H9 (cell line): ENCODE measurements at regions not wholly inside any gene's neighbourhood (a gene's known extent, or its start where the extent isn't known, plus 50 kb on each side); places are given as distances from the start of the nearest gene placed in this dataset.

Experiments used
- DNase-seq: peaks from one replicate; pipeline ENCODE4 v3.0.0-alpha.2; 2017
- H2AFZ ChIP-seq: one replicate; pipeline ENCODE4 v1.6.1; 2013; ENCODE audit warnings: mild to moderate bottlenecking, low read length, control low read depth, moderate library complexity
- H2AK5ac ChIP-seq: 2 replicates; pipeline ENCODE4 v1.6.1; 2013; ENCODE audit warnings: low read length, control low read depth, mixed read lengths; ENCODE audit not compliant: insufficient read length
- H2BK120ac ChIP-seq: one replicate; pipeline ENCODE4 v1.6.1; 2013; ENCODE audit warnings: low read depth, mild to moderate bottlenecking, low read length, control low read depth, inconsistent platforms; ENCODE audit not compliant: poor library complexity, severe bottlenecking
- H2BK12ac ChIP-seq: 2 replicates; pipeline ENCODE4 v1.6.1; 2013; ENCODE audit warnings: low read length, control low read depth, mixed read lengths, low read depth; ENCODE audit not compliant: insufficient read length
- H2BK15ac ChIP-seq: 2 replicates; pipeline ENCODE4 v1.6.1; 2013; ENCODE audit warnings: low read depth, low read length, control low read depth
- H2BK20ac ChIP-seq: one replicate; pipeline ENCODE4 v1.6.1; 2013; ENCODE audit warnings: low read depth, mild to moderate bottlenecking, low read length, control low read depth, inconsistent platforms; ENCODE audit not compliant: poor library complexity, severe bottlenecking
- H2BK5ac ChIP-seq: 2 replicates; pipeline ENCODE4 v1.6.1; 2013; ENCODE audit warnings: low read length, control low read depth, mixed read lengths; ENCODE audit not compliant: insufficient read length
- H3K14ac ChIP-seq: 2 replicates; pipeline ENCODE4 v1.6.1; 2013; ENCODE audit warnings: low read length, control low read depth; ENCODE audit not compliant: insufficient read depth
- H3K18ac ChIP-seq: 2 replicates; pipeline ENCODE4 v1.6.1; 2013; ENCODE audit warnings: low read depth, mild to moderate bottlenecking, mixed read lengths, low read length, control low read depth; ENCODE audit not compliant: insufficient read length
- H3K23ac ChIP-seq: 2 replicates; pipeline ENCODE4 v1.6.1; 2013; ENCODE audit warnings: low read length, control low read depth, mixed read lengths, low read depth; ENCODE audit not compliant: insufficient read length
- H3K23me2 ChIP-seq: 2 replicates; pipeline ENCODE4 v1.6.1; 2013; ENCODE audit warnings: low read depth, mild to moderate bottlenecking, mixed read lengths, low read length, control low read depth; ENCODE audit not compliant: insufficient read length, poor library complexity, severe bottlenecking
- H3K27ac ChIP-seq: 2 replicates; pipeline ENCODE4 v1.5.1; 2013; ENCODE audit warnings: low read length, control low read depth, mixed read lengths, low read depth; ENCODE audit not compliant: insufficient read length
- H3K27me3 ChIP-seq: 2 replicates; pipeline ENCODE4 v1.6.1; 2013; ENCODE audit warnings: low read length, control low read depth, inconsistent platforms; ENCODE audit not compliant: insufficient read depth
- H3K4ac ChIP-seq: 2 replicates; pipeline ENCODE4 v1.6.1; 2013; ENCODE audit warnings: low read depth, mild to moderate bottlenecking, control low read depth, inconsistent platforms, low read length, moderate library complexity
- H3K4me1 ChIP-seq: 2 replicates; pipeline ENCODE4 v1.6.1; 2013; ENCODE audit warnings: low read length, control low read depth, inconsistent platforms; ENCODE audit not compliant: insufficient read depth
- H3K4me2 ChIP-seq: 2 replicates; pipeline ENCODE4 v1.6.1; 2013; ENCODE audit warnings: low read length, control low read depth, mixed read lengths; ENCODE audit not compliant: insufficient read length, insufficient read depth
- H3K56ac ChIP-seq: 2 replicates; pipeline ENCODE4 v1.6.1; 2013; ENCODE audit warnings: low read depth, mild to moderate bottlenecking, mixed read lengths, low read length, control low read depth; ENCODE audit not compliant: insufficient read length
- H3K79me1 ChIP-seq: 2 replicates; pipeline ENCODE4 v1.6.1; 2013; ENCODE audit warnings: low read depth, mild to moderate bottlenecking, moderate library complexity, low read length, control low read depth, inconsistent platforms; ENCODE audit not compliant: insufficient read depth, poor library complexity, severe bottlenecking
- H3K79me2 ChIP-seq: 2 replicates; pipeline ENCODE4 v1.6.1; 2013; ENCODE audit warnings: low read length, control low read depth, inconsistent platforms; ENCODE audit not compliant: insufficient read depth
- H3K9ac ChIP-seq: 2 replicates; pipeline ENCODE4 v1.6.1; 2013; ENCODE audit warnings: low read length, control low read depth, mixed read lengths; ENCODE audit not compliant: insufficient read length; ENCODE audit errors: extremely low read depth
- H3K9me3 ChIP-seq: one replicate; pipeline ENCODE4 v1.6.1; 2013; ENCODE audit warnings: low read depth, low read length, inconsistent platforms; ENCODE audit not compliant: control insufficient read depth
- H3T11ph ChIP-seq: one replicate; pipeline ENCODE4 v1.6.1; 2013; ENCODE audit warnings: mild to moderate bottlenecking, low read length, control low read depth, inconsistent platforms
- H4K20me1 ChIP-seq: one replicate; pipeline ENCODE4 v1.6.1; 2013; ENCODE audit not compliant: control insufficient read depth, insufficient read length, insufficient read depth
- H4K5ac ChIP-seq: 2 replicates; pipeline ENCODE4 v1.6.1; 2013; ENCODE audit warnings: low read depth, mild to moderate bottlenecking, mixed read lengths, low read length, control low read depth; ENCODE audit not compliant: insufficient read length
- H4K8ac ChIP-seq: replicated peaks from 2 replicates; pipeline ENCODE4 v1.6.1; 2013; ENCODE audit warnings: low read length, control low read depth, mixed read lengths, low read depth; ENCODE audit not compliant: insufficient read length
- H4K91ac ChIP-seq: 2 replicates; pipeline ENCODE4 v1.6.1; 2013; ENCODE audit warnings: low read depth, mild to moderate bottlenecking, moderate library complexity, mixed read lengths, low read length, control low read depth; ENCODE audit not compliant: insufficient read length
- H3K27ac Mint-ChIP-seq, 3 experiments: 2 replicates in 2 of 3; 3 replicates in 1 of 3; pipeline ENCODE4 v1.8.0; 2020 to 2021; ENCODE audit warnings: mixed read lengths in 3 of 3, mild to moderate bottlenecking in 1 of 3, moderate library complexity in 1 of 3
- H3K27me3 Mint-ChIP-seq: 2 replicates; pipeline ENCODE4 v1.8.0; 2021; ENCODE audit warnings: low read depth, mild to moderate bottlenecking, moderate library complexity, mixed read lengths
- H3K36me3 Mint-ChIP-seq, 3 experiments: 2 replicates in 2 of 3; 3 replicates in 1 of 3; pipeline ENCODE4 v1.8.0; 2020 to 2021; ENCODE audit warnings: low read depth in 3 of 3, mixed read lengths in 3 of 3; ENCODE audit not compliant: insufficient read depth in 1 of 3
- H3K4me1 Mint-ChIP-seq, 2 experiments: 2 replicates each; pipeline ENCODE4 v1.8.0; 2020; ENCODE audit warnings: mixed read lengths in 2 of 2
- H3K4me3 Mint-ChIP-seq, 2 experiments: 2 replicates in 1 of 2; 3 replicates in 1 of 2; pipeline ENCODE4 v1.8.0; 2020 to 2021; ENCODE audit warnings: mild to moderate bottlenecking in 2 of 2, mixed read lengths in 2 of 2, moderate library complexity in 1 of 2
- H3K9me3 Mint-ChIP-seq, 2 experiments: 2 replicates in 1 of 2; 3 replicates in 1 of 2; pipeline ENCODE4 v1.8.0; 2020; ENCODE audit warnings: mild to moderate bottlenecking in 2 of 2, mixed read lengths in 2 of 2, moderate library complexity in 1 of 2
- WGBS: extraction: QIAGEN DNeasy Blood & Tissue Kit; methylation state at CpG from one replicate; pipeline ENCODE4 v1.1.7; 2013; ENCODE audit warnings: missing lambda C conversion rate, low lambda C conversion rate, mixed read lengths; ENCODE audit not compliant: insufficient read length; ENCODE audit errors: extremely low coverage; 5-methylcytosine and 5-hydroxymethylcytosine counted together
- TF ChIP-seq, protein P1 (sequence below): fragments of 200-600 bp; sonication (generic); conservative IDR thresholded peaks from 3 replicates; pipeline ENCODE4 v1.8.0; 2021; ENCODE audit warnings: antibody characterized with exemption, mild to moderate bottlenecking

DNA sequence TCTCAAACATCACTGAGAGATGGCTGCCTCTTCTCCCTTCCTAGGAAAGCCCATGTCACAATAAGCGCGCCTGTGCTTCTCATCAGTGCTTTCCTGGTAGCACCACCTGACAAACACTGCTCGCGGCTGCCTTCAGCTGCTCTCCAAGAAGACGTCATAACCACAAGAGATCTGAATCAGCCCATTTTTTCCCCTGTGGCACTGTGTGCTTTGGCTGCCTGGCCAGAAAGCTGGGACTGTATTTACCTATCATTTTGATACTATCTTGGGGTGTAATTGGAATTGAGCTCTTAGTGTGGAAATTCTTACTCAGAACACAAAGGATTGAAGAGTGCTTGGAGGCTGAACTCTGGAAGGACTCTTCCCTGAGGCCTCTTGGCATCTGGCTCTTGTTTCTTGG, 50.3 kb upstream of the EHF start:
- Histone ChIP-seq H4K5ac (no peak overlapping the region), H3K27ac (no peak overlapping the region), H2BK20ac (no peak overlapping the region), H3K23me2 (no peaks in the 10 kb centered on the region), H3K14ac (no peak overlapping the region), H2BK120ac (no peak overlapping the region), H3K56ac (no peak overlapping the region), H4K91ac (no peak overlapping the region), H4K8ac (no peak overlapping the region), H3K4me1 (no peaks in the 10 kb centered on the region), H3K4me2 (no peak overlapping the region), H2AK5ac (no peak overlapping the region), H4K20me1 (no peaks in the 10 kb centered on the region), H3K18ac (no peak overlapping the region), H3T11ph (no peak overlapping the region), H2BK15ac (no peak overlapping the region), H2BK5ac (no peak overlapping the region), H3K4ac (no peak overlapping the region), H2BK12ac (no peak overlapping the region), H3K23ac (no peak overlapping the region), H3K27me3 (no peaks in the 10 kb centered on the region), H3K9ac (no peak overlapping the region), H3K79me2 (no peaks in the 10 kb centered on the region), H3K79me1 (no peaks in the 10 kb centered on the region), H2AFZ (no peak overlapping the region), H3K9me3 (no peaks in the 10 kb centered on the region)
- H3K4me1 Mint-ChIP-seq: peaks cover under 1 to 2% of the 10 kb centered on the region in 2 experiments; a peak in 2 of 4 replicates
- H3K36me3 Mint-ChIP-seq: no peaks in the 10 kb centered on the region
- DNase-seq: no peak
- no CpG with 5 or more reads among the region's 5 CpGs for WGBS
- TF ChIP-seq, protein P1, sequence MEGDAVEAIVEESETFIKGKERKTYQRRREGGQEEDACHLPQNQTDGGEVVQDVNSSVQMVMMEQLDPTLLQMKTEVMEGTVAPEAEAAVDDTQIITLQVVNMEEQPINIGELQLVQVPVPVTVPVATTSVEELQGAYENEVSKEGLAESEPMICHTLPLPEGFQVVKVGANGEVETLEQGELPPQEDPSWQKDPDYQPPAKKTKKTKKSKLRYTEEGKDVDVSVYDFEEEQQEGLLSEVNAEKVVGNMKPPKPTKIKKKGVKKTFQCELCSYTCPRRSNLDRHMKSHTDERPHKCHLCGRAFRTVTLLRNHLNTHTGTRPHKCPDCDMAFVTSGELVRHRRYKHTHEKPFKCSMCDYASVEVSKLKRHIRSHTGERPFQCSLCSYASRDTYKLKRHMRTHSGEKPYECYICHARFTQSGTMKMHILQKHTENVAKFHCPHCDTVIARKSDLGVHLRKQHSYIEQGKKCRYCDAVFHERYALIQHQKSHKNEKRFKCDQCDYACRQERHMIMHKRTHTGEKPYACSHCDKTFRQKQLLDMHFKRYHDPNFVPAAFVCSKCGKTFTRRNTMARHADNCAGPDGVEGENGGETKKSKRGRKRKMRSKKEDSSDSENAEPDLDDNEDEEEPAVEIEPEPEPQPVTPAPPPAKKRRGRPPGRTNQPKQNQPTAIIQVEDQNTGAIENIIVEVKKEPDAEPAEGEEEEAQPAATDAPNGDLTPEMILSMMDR: no peak
- H3K27ac Mint-ChIP-seq: no peak overlapping the region; a peak in 1 of 7 replicates
- H3K9me3 Mint-ChIP-seq: no peaks in the 10 kb centered on the region
- no peak overlapping the region for H3K4me3 Mint-ChIP-seq
- H3K27me3 Mint-ChIP-seq: peaks cover 5% of the 10 kb centered on the region
